ENCODE measurements at regions not wholly inside any gene's neighbourhood (a gene's known extent, or its start where the extent isn't known, plus 50 kb on each side); places are given as distances from the start of the nearest gene placed in this dataset.

DNA sequence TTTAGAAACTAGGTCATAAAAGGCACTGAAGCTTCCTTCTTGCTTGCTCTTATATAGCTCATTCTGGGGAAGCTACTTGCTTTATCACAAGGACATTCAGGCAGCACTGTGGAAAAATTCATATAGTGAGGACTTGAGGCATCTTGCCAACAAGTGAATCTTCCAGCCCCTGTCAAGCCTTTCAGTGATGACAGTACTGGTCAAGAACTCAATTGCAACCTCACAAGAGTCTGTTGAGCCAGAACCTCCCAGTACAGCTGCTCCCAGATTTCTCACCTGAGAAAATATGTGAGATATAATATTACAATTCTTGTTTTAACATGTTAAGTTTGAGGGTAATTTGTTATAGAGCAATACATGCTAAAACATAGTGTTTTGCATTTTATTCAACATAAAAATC is 2011.0 kb upstream of the NUDT12 start:
- H3K4me1 Mint-ChIP-seq: no peaks in the 10 kb centered on the region
- Histone ChIP-seq H3K36me3 (ENCODE audit: control insufficient read depth, insufficient read depth, low read length) (no peaks in the 10 kb centered on the region), H3K27me3 (ENCODE audit: control insufficient read depth, insufficient read depth, low read length, poor library complexity, severe bottlenecking) (no peaks in the 10 kb centered on the region)

DNA sequence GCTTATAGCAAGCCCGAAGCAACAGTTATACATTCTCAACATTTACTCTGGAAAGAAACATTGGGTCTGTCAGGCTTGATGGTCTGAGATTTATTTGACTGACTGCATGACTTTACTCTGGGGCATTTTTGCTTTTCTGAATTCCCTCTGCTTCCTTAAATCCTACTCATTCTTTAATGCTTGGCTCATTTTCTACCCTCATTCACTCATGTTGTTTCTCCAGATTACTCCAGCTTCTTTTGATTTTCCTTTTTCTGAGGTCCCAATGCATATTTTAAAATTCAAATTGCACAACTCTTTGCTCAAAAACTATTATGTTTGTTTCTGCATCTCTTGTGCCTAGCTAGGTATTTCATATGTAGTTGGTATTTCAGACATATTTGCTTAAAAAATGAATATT is 2002.9 kb upstream of the NUDT12 start:
- no peaks in the 10 kb centered on the region for H3K36me3 ChIP-seq (ENCODE audit: control insufficient read depth, insufficient read depth, low read length)
- WGBS, 2 experiments (ENCODE audit: insufficient coverage in 1 of 2, insufficient read length in 1 of 2): 86 to 100% methylated on average over 1 of the region's 1 CpG
- H3K4me1 ChIP-seq (ENCODE audit: control insufficient read depth, insufficient read depth, low read length): no peaks in the 10 kb centered on the region
- no peaks in the 10 kb centered on the region for H3K9me3 ChIP-seq (ENCODE audit: control insufficient read depth, low read length)
- Mint-ChIP-seq H3K36me3 (ENCODE audit: low read depth) (no peaks in the 10 kb centered on the region), H3K27me3 (ENCODE audit: insufficient read depth) (no peaks in the 10 kb centered on the region), H3K9me3 (no peaks in the 10 kb centered on the region), H3K27ac (no peak overlapping the region), H3K4me3 (no peak overlapping the region), H3K4me1 (no peaks in the 10 kb centered on the region)
- H3K27ac ChIP-seq (ENCODE audit: low read depth, low read length): no peak overlapping the region
- TF ChIP-seq, protein P1, sequence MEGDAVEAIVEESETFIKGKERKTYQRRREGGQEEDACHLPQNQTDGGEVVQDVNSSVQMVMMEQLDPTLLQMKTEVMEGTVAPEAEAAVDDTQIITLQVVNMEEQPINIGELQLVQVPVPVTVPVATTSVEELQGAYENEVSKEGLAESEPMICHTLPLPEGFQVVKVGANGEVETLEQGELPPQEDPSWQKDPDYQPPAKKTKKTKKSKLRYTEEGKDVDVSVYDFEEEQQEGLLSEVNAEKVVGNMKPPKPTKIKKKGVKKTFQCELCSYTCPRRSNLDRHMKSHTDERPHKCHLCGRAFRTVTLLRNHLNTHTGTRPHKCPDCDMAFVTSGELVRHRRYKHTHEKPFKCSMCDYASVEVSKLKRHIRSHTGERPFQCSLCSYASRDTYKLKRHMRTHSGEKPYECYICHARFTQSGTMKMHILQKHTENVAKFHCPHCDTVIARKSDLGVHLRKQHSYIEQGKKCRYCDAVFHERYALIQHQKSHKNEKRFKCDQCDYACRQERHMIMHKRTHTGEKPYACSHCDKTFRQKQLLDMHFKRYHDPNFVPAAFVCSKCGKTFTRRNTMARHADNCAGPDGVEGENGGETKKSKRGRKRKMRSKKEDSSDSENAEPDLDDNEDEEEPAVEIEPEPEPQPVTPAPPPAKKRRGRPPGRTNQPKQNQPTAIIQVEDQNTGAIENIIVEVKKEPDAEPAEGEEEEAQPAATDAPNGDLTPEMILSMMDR (conservative IDR thresholded peaks at IDR 0.05): no peak
- DNase-seq: no peak
- H3K4me3 ChIP-seq (ENCODE audit: low read length): no peak overlapping the region
- H3K9ac ChIP-seq (ENCODE audit: extremely low read depth, low read length, poor library complexity, severe bottlenecking): no peak overlapping the region
- no peaks in the 10 kb centered on the region for H3K27me3 ChIP-seq (ENCODE audit: control insufficient read depth, insufficient read depth, low read length, poor library complexity, severe bottlenecking)

More for the DNA sequence above, 2011.0 kb upstream of the NUDT12 start:
- no peak overlapping the region for H3K27ac ChIP-seq (ENCODE audit: low read depth, low read length)
- TF ChIP-seq, protein P1 (conservative IDR thresholded peaks at IDR 0.05): no peak
- Mint-ChIP-seq H3K27me3 (ENCODE audit: insufficient read depth) (no peaks in the 10 kb centered on the region), H3K4me3 (no peak overlapping the region), H3K36me3 (ENCODE audit: low read depth) (no peaks in the 10 kb centered on the region), H3K27ac (no peak overlapping the region), H3K9me3 (no peaks in the 10 kb centered on the region)
- H3K9ac ChIP-seq (ENCODE audit: extremely low read depth, low read length, poor library complexity, severe bottlenecking): no peak overlapping the region
- no peaks in the 10 kb centered on the region for H3K9me3 ChIP-seq (ENCODE audit: control insufficient read depth, low read length)
- DNase-seq: no peak
- H3K4me1 ChIP-seq (ENCODE audit: control insufficient read depth, insufficient read depth, low read length): no peaks in the 10 kb centered on the region
- no peak overlapping the region for H3K4me3 ChIP-seq (ENCODE audit: low read length)

DNA sequence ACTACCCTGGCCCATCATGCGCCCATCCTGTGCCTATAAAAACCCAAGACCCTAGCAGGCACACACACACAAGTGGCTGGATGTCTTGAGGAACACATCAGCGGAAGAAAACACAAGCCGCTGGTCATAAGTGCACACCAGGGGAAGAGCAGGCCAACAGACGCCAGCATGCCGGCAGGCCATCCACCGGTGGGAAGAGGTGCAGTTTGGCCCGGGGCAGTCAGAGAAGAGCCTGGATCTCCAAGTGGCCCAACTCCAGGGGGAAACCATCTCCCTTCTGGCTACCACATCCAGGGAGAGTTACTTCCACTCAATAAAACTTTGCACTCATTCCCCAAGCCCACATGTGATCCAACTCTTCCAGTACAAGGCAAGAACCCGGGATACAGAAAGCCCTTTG is 2001.3 kb upstream of the NUDT12 start:
- WGBS, 2 experiments (ENCODE audit: insufficient coverage in 1 of 2, insufficient read length in 1 of 2): 92 to 96% methylated on average over 2 to 8 of the region's 8 CpGs
- Histone ChIP-seq H3K4me3 (ENCODE audit: low read length) (no peak overlapping the region), H3K4me1 (ENCODE audit: control insufficient read depth, insufficient read depth, low read length) (no peaks in the 10 kb centered on the region), H3K9ac (ENCODE audit: extremely low read depth, low read length, poor library complexity, severe bottlenecking) (no peak overlapping the region), H3K9me3 (ENCODE audit: control insufficient read depth, low read length) (no peaks in the 10 kb centered on the region), H3K27me3 (ENCODE audit: control insufficient read depth, insufficient read depth, low read length, poor library complexity, severe bottlenecking) (no peaks in the 10 kb centered on the region), H3K27ac (ENCODE audit: low read depth, low read length) (no peak overlapping the region), H3K36me3 (ENCODE audit: control insufficient read depth, insufficient read depth, low read length) (no peaks in the 10 kb centered on the region)
- no peak for DNase-seq
- no peaks in the 10 kb centered on the region for H3K27me3 Mint-ChIP-seq (ENCODE audit: insufficient read depth)
- H3K27ac Mint-ChIP-seq: no peak overlapping the region
- TF ChIP-seq, protein P1 (conservative IDR thresholded peaks at IDR 0.05): no peak
- H3K4me1 Mint-ChIP-seq: no peaks in the 10 kb centered on the region
- no peaks in the 10 kb centered on the region for H3K9me3 Mint-ChIP-seq
- no peaks in the 10 kb centered on the region for H3K36me3 Mint-ChIP-seq (ENCODE audit: low read depth)
- no peak overlapping the region for H3K4me3 Mint-ChIP-seq

All from endodermal cell (in vitro differentiated cells).